ENCODE measurements at regions not wholly inside any gene's neighbourhood (a gene's known extent, or its start where the extent isn't known, plus 50 kb on each side); places are given as distances from the start of the nearest gene placed in this dataset.

DNA sequence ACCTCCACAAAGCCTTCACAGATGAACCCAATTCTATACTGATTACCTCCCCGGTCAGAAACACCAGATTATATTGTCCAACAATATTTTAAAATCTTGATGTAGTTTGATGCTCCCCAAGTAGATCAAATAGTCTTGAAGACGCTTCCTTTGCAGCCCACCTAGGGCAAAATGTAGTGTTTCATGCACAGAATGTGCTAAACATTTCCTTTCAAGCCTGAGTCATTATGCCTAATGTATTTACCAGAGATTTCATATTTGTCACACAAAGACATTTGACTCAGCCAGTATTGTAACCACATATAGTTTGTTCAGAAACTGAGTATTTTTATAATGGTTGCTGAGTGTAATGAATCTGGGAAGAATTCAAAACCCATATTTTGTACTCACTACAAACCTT is 1396.8 kb downstream of the LRRC4C start:
- H3K4me1 Mint-ChIP-seq = no peaks in the 10 kb centered on the region
- no peak overlapping the region for H3K4me3 Mint-ChIP-seq

DNA sequence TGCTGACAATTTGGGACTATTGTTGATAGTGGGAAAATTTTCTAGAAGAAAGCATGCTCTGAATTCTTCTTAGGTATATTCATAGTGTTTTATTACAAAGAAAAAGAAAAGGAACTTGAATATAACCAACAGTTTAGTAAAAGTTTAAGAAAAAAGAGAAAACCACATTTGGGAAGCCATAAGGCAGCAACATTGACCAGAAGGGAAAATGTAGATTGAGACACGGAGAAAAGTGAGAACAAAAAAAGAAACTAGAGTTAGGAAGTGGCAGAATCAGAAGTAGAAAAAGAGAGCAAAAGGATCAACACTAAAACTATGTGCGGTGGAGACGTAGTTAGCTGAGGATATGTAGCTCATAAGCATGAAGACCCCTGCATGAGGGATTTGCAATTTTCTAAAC is 1398.2 kb downstream of the LRRC4C start:
- Mint-ChIP-seq H3K4me1 (no peaks in the 10 kb centered on the region), H3K4me3 (no peak overlapping the region), H3K36me3 (no peaks in the 10 kb centered on the region), H3K27me3 (no peaks in the 10 kb centered on the region), H3K9me3 (peaks cover 7% of the 10 kb centered on the region), H3K27ac (no peak overlapping the region)
- no peak for ATAC-seq

More for the DNA sequence above, 1396.8 kb downstream of the LRRC4C start:
- Mint-ChIP-seq H3K27ac (no peak overlapping the region), H3K36me3 (no peaks in the 10 kb centered on the region), H3K9me3 (peaks cover 7% of the 10 kb centered on the region), H3K27me3 (no peaks in the 10 kb centered on the region)
- ATAC-seq = no peak

DNA sequence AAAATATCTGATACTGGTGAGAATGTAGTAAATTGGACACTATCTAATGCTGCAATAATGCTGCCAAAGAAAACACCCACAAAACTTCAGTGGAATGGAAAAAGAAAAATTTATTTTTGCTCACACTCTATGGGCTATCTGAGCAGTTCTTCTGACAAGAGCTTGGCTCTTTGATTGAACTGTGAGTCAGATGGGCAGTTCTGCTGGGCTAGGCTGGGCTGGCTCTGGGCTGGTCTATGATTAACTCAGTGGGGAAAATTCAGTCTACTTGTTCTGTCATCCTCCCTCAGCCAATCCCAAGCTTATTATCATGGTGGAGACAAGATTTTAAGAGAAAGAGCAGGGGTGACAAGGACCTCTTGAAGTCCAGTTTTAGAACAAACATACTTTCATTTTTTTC is 1404.8 kb downstream of the LRRC4C start:
- Mint-ChIP-seq H3K36me3 (no peaks in the 10 kb centered on the region), H3K4me3 (no peak overlapping the region), H3K27ac (no peak overlapping the region), H3K27me3 (no peaks in the 10 kb centered on the region), H3K9me3 (no peaks in the 10 kb centered on the region), H3K4me1 (no peaks in the 10 kb centered on the region)
- no peak for ATAC-seq

DNA sequence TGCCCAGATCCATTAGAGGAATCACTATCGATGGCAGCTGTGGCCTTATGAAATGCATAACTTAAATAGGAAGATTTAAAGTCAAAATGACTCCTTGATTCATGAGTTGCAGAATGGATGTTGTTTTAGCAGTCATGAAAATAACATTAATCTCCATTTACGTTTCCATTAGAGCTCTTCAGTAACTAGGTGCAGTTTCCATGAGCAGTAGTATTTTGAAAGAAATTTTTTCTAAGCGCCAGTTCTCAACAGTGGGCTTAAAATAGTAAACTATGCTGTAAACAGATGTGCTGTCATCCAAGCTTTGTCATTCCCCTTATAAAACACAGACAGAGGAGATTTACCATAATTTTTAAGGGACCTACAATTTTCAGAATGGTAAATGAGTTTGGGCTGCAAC is 1414.1 kb downstream of the LRRC4C start:
- no peak for ATAC-seq
- H3K4me3 Mint-ChIP-seq = no peak overlapping the region
- peaks cover 10% of the 10 kb centered on the region for H3K9me3 Mint-ChIP-seq
- H3K4me1 Mint-ChIP-seq = no peaks in the 10 kb centered on the region
- H3K27me3 Mint-ChIP-seq = no peaks in the 10 kb centered on the region
- H3K36me3 Mint-ChIP-seq = no peaks in the 10 kb centered on the region
- no peak overlapping the region for H3K27ac Mint-ChIP-seq

DNA sequence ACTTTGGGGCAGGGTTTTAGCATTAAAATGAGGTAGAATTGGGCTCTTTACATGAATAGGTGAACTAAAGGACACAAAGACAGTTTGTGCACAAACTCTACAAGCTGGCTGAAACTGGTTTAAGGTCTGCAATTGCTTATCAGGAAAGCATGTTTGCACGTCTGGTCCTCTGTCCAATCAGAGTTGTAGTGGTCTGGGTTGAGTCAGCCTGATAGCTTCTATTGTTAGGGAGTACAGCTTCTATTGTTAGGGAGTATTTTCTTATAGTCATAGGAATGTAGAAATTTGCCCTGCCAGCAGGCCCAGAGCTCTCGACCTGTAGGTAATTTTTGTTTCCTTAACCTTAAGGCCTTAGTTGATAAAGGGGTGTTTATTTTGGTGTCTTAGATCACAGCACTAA is 1422.4 kb downstream of the LRRC4C start:
- H3K4me3 Mint-ChIP-seq = no peak overlapping the region
- ATAC-seq = no peak

DNA sequence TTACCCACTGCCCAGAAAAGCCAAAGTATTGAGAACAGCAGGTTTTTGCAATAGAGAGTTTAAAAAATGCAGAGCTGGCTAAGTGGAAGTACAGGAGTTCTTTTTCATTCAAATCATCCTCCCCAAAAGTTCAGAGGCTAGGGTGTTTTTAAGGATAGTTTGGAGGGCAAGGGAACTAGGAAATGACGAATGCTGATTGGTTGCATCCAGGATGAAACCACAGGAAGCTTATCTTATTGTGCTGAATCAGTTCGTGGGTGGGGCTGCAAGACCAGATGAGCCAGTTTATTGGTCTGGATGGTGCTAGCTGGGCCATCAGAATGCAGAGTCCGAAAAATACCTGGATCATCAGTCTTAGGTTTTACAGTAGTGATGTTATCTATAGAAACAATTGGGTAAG is 1427.1 kb downstream of the LRRC4C start:
- H3K4me1 Mint-ChIP-seq = no peaks in the 10 kb centered on the region
- H3K27me3 Mint-ChIP-seq = no peaks in the 10 kb centered on the region
- no peak overlapping the region for H3K27ac Mint-ChIP-seq
- peaks cover 3% of the 10 kb centered on the region for H3K9me3 Mint-ChIP-seq
- H3K4me3 Mint-ChIP-seq = no peak overlapping the region
- ATAC-seq = no peak
- H3K36me3 Mint-ChIP-seq = no peaks in the 10 kb centered on the region

More for the DNA sequence above, 1422.4 kb downstream of the LRRC4C start:
- Mint-ChIP-seq H3K4me1 (no peaks in the 10 kb centered on the region), H3K36me3 (no peaks in the 10 kb centered on the region), H3K27me3 (no peaks in the 10 kb centered on the region), H3K27ac (no peak overlapping the region), H3K9me3 (peaks cover 3% of the 10 kb centered on the region)

DNA sequence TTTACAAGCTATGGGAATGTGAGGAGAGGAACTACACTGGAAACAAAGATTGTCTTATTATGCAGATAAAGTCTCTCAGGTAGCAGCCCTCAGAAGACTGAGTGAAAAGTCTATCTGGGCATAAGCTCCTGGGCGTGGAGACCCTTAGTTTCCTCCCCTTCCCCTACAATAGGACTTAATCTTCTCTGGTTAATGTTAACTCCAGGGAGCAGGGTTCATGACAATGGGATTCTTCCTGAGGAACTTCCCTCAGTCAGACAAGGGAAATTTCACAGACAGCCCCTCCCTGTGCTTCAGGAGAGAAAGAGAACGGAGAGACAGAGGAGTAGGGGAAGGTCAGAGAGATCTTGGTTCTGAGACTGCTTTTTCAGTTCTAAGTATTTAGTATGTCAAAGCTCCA is 1428.6 kb downstream of the LRRC4C start:
- H3K9me3 Mint-ChIP-seq = peaks cover 3% of the 10 kb centered on the region
- H3K27me3 Mint-ChIP-seq = no peaks in the 10 kb centered on the region
- H3K36me3 Mint-ChIP-seq = no peaks in the 10 kb centered on the region
- H3K4me3 Mint-ChIP-seq = no peak overlapping the region
- ATAC-seq = no peak
- no peaks in the 10 kb centered on the region for H3K4me1 Mint-ChIP-seq
- H3K27ac Mint-ChIP-seq = no peak overlapping the region

DNA sequence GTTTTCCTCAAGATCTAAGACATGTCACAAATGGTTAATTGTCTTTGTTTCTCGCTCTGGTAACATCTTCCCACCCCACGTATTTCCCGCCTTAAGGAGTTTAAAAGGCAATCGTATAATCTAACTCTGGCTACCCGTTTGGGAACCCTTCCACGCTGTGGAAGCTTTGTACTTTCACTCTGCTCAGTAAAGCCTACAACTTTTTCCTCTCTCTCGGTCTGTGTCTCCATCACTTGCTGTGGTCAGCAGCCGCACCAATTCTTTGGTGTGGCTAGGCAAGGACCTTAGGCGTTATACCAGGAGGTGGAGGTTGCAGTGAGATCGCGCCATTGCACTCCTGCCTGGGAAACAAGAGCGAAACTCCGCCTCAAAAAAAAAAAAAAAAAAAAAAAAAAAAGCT is 1430.1 kb downstream of the LRRC4C start:
- no peak for ATAC-seq
- H3K4me1 Mint-ChIP-seq = no peaks in the 10 kb centered on the region
- no peaks in the 10 kb centered on the region for H3K36me3 Mint-ChIP-seq
- H3K27me3 Mint-ChIP-seq = no peaks in the 10 kb centered on the region
- peaks cover 3% of the 10 kb centered on the region for H3K9me3 Mint-ChIP-seq
- no peak overlapping the region for H3K4me3 Mint-ChIP-seq
- no peak overlapping the region for H3K27ac Mint-ChIP-seq

DNA sequence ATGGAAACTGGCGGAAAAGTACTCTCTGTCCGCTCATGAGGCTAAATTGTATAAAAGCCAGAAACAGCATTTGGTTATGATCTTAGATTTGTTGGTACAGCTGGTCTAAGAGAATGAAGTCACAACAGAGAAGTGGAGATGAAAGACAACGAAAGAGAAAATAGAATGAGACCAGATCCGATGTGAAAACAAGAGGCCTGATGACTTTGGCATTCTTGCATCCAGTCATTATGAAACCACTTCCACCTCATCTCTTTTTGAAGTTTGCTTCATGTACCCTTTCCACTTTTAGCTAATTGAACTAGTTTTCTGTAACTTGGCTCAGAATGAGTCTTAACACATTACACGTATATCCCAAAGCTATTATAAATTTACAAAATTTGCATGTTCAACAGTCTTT is 1431.7 kb downstream of the LRRC4C start:
- H3K9me3 Mint-ChIP-seq = peaks cover 3% of the 10 kb centered on the region
- no peak for ATAC-seq
- no peaks in the 10 kb centered on the region for H3K4me1 Mint-ChIP-seq
- H3K36me3 Mint-ChIP-seq = no peaks in the 10 kb centered on the region
- H3K27me3 Mint-ChIP-seq = no peaks in the 10 kb centered on the region
- no peak overlapping the region for H3K27ac Mint-ChIP-seq
- H3K4me3 Mint-ChIP-seq = no peak overlapping the region

DNA sequence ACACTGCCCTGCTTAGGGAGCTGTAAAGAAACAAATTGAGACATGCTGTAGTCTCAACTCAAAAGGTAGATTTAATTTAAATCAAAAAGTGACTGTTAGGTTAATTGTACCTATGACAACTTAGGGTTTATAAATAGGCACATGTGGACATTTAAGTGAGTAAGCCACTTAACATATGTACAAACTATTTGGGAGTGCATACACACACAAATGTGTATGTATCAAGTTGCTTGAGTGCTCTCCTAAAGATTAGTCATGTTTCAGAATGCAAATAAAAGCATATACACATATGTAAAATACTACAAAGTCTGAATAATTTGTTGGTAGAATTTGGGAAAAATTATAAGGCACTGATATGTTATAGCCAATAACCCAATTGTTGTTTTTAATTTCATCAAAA is 1435.7 kb downstream of the LRRC4C start:
- Mint-ChIP-seq H3K4me3 (no peak overlapping the region), H3K27ac (no peak overlapping the region), H3K27me3 (no peaks in the 10 kb centered on the region), H3K36me3 (no peaks in the 10 kb centered on the region), H3K9me3 (peaks cover 3% of the 10 kb centered on the region), H3K4me1 (no peaks in the 10 kb centered on the region)
- ATAC-seq = no peak

DNA sequence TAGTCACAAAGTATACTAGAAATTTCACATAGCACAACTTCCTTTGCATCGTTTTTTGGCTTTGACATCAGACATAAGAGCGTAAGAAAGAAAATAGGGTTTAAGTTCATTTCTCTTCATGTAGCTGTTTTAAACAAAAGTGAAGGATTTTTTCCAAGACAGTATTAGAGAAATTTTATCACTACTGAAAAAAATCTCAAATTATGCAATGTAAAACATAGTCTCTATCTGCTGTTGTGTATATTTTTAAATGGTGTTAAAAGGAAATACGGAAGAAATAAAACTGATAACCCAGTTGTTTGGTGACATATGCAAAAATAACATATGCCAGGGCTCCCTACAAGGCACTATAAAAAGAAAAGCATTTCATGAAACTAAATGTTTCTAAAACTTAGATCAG is 1449.4 kb downstream of the LRRC4C start:
- Mint-ChIP-seq H3K27me3 (no peaks in the 10 kb centered on the region), H3K27ac (no peak overlapping the region), H3K36me3 (no peaks in the 10 kb centered on the region), H3K4me1 (no peaks in the 10 kb centered on the region), H3K4me3 (no peak overlapping the region), H3K9me3 (peaks cover 3% of the 10 kb centered on the region)
- no peak for ATAC-seq

DNA sequence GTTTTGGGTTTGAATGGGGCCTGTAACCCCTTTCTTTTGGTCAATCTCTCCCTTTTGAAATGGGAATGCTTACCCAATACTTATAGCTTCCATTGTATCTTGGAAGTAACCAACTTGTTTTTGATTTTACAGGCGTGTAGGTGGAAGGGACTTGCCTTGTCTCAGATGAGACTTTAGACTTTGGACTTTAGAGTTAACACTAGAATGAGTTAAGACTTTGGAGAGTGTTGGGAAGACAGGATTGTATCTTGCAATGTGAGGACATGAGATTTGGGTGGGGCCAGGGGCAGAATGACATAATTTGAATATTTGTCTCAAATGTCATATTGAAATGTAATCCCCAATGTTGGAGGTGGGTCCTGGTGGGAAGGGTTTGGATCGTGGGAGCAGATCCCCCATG is 1466.9 kb downstream of the LRRC4C start:
- no peaks in the 10 kb centered on the region for H3K36me3 Mint-ChIP-seq
- ATAC-seq = no peak
- peaks cover 9% of the 10 kb centered on the region for H3K9me3 Mint-ChIP-seq
- H3K27me3 Mint-ChIP-seq = no peaks in the 10 kb centered on the region
- no peak overlapping the region for H3K4me3 Mint-ChIP-seq
- no peak overlapping the region for H3K27ac Mint-ChIP-seq
- H3K4me1 Mint-ChIP-seq = no peaks in the 10 kb centered on the region

DNA sequence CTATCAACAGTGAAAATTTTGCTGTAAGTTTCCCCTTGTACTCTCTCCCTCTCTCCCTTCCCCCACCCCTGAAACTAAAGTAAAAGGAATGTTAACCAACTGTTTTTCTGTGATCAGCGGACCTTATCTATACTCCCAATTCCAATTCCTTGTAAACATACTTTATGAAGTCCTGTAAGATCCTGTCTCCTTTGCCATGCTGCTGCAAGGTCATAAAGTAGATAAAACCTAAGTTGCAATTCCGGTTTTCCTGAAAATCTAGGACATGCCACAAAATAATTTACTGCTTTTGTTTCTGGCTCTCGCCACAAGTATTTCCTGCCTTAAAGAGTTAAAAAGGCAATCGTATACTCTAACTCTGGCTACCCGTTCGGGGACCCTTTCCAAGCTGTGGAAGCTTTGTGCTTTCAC is 1469.0 kb downstream of the LRRC4C start:
- H3K4me1 Mint-ChIP-seq = no peaks in the 10 kb centered on the region
- no peak for ATAC-seq
- H3K27me3 Mint-ChIP-seq = no peaks in the 10 kb centered on the region
- H3K4me3 Mint-ChIP-seq = no peak overlapping the region
- no peaks in the 10 kb centered on the region for H3K36me3 Mint-ChIP-seq
- peaks cover 5% of the 10 kb centered on the region for H3K9me3 Mint-ChIP-seq
- H3K27ac Mint-ChIP-seq = no peak overlapping the region

DNA sequence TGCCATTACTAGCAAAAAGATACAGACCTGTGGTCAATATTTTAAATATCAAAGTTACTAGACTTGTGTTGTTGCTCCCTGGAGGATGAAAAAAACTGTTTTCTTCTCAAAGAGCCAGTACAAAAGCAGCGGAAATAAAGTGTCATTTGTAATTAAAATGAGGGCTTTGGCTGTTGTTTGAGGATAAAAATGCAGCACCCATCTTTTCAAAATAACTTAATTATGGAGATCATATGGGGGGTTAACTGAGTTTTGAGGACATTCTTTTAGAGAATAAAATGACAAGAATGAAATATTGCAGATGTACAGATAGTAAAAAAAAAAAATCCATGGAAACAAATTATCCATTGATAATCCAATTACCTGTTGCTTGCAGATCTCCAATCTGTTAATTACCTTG is 1484.4 kb downstream of the LRRC4C start:
- H3K4me1 Mint-ChIP-seq = no peaks in the 10 kb centered on the region
- H3K27ac Mint-ChIP-seq = no peak overlapping the region
- peaks cover 2% of the 10 kb centered on the region for H3K9me3 Mint-ChIP-seq
- no peaks in the 10 kb centered on the region for H3K27me3 Mint-ChIP-seq
- ATAC-seq = no peak
- H3K4me3 Mint-ChIP-seq = no peak overlapping the region
- no peaks in the 10 kb centered on the region for H3K36me3 Mint-ChIP-seq

DNA sequence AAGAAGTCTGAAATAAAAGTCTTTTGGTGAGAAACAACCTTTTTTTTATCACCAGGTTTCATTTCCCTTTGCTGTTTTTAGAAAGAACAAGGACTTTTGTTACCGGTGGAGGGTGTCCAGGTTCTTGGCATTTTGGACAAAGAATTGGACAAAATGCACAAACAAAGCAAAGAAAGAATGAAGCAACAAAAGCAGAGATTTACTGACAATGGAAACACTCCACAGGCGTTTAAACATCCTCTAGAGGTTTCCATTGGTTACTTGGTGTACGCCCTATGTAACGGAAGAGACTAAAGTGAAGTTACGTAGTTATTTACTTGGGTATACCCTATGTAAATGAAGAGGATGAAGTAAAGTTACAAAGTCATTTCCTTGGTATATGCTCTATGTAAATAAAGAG is 1487.0 kb downstream of the LRRC4C start:
- Mint-ChIP-seq H3K4me3 (no peak overlapping the region), H3K9me3 (peaks cover 2% of the 10 kb centered on the region), H3K36me3 (no peaks in the 10 kb centered on the region), H3K27me3 (no peaks in the 10 kb centered on the region), H3K4me1 (no peaks in the 10 kb centered on the region), H3K27ac (no peak overlapping the region)
- no peak for ATAC-seq

DNA sequence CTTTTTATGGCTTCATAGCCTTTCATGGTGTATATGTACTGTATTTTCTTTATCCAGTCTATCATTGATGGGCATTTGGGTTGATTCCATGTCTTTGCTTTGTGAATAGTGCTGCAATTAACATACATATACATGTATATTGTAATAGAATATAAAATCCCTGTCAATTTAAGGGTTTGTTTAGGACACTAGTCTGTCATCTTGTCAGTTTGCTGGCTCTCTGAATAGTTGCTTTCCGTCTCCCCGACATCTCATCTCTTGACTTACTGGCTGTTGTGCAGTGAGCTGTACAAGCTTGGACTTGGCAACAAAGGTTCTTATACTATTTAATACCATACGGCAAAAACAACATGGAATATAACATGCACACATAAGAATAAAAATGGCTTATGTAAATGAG is 1487.5 kb downstream of the LRRC4C start:
- peaks cover 2% of the 10 kb centered on the region for H3K9me3 Mint-ChIP-seq
- H3K4me1 Mint-ChIP-seq = no peaks in the 10 kb centered on the region
- ATAC-seq = no peak
- no peak overlapping the region for H3K4me3 Mint-ChIP-seq
- H3K27me3 Mint-ChIP-seq = no peaks in the 10 kb centered on the region
- no peaks in the 10 kb centered on the region for H3K36me3 Mint-ChIP-seq
- H3K27ac Mint-ChIP-seq = no peak overlapping the region

DNA sequence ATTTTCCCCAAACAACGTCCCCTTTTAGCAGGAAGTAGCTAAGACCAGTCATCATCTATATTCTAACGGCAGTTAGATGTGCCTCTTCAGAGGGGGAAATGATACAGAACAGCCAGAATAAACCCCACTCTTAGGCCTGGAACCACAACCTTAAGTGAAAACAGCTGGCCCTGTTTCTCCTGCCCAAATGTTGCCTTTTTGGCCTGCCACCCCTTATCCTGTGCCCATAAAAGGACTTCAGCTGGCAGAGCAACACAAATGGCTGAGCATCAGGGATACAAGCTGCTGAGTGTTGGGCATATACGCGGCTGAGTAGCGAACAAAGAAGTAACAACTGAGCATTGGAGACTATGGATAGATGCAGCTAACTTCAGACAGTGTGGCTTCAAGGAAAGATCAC is 1491.4 kb downstream of the LRRC4C start:
- no peaks in the 10 kb centered on the region for H3K36me3 Mint-ChIP-seq
- H3K27me3 Mint-ChIP-seq = no peaks in the 10 kb centered on the region
- H3K27ac Mint-ChIP-seq = no peak overlapping the region
- no peaks in the 10 kb centered on the region for H3K4me1 Mint-ChIP-seq
- H3K4me3 Mint-ChIP-seq = no peak overlapping the region
- ATAC-seq = no peak
- H3K9me3 Mint-ChIP-seq = peaks cover 2% of the 10 kb centered on the region
